GM13976 (cell line): ENCODE measurements at regions not wholly inside any gene's neighbourhood (a gene's known extent, or its start where the extent isn't known, plus 50 kb on each side); places are given as distances from the start of the nearest gene placed in this dataset.
"Not testable (repeated sequence)": the region's sequence is repeated elsewhere in the genome, so short reads cannot be mapped to it uniquely, and the experiment has no call there.

Experiments used
- DNase-seq: peaks from one replicate; pipeline ENCODE4 v3.0.0; 2012; ENCODE audit warnings: low spot score
- CTCF ChIP-seq: IDR thresholded peaks from 2 replicates; pipeline ENCODE4 v1.5.1; 2012; ENCODE audit warnings: borderline replicate concordance, mild to moderate bottlenecking; ENCODE audit not compliant: insufficient read depth; ENCODE audit errors: extremely low read depth, missing control alignments, control extremely low read depth
- in situ Hi-C: fragments of 300-500 bp; cut with MboI; formaldehyde crosslinking; loops from one replicate; pipeline ENCODE4 v1.12.0; 2022; ENCODE audit warnings: low sequenced_read_pairs, mixed read lengths, inconsistent platforms; ENCODE audit not compliant: unreplicated experiment

DNA sequence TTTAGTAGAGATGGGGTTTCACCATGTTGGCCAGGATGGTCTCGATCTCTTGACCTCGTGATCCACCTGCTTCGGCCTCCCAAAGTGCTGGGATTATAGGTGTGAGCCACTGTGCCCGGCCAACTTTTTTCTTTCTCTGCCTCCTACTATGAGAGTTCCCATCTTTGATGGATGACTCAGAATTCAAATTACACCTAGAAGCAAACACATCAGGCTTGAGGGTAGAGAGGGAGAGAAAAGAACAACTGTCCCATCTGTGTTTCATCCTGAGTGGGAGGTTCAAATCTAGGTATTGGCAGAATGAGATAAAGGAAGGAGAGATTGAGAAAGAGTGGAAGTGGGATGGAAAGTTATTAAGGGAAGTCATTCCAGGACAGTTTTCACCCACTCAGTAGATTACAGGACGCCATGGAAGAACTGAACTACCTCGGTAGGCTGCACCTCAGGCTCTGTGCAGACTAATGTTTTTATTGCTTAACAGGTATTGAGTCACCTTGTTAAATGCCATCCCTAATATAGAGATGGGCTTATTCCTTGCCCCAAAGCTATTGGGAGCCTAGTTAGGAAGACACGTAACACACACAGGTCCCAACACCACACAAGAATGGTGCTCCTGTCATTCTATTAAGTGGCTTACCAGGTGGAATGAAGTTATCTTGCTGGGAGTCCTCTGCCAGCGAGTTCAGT is 275.7 kb downstream of the SOX4 start:
- TF ChIP-seq CTCF = no peak
- in situ Hi-C loops = no loop called here
- no peak for DNase-seq

GRCh38 chr6:21870076-21870730 is 276.7 kb downstream of the SOX4 start:
- no peak for DNase-seq
- in situ Hi-C loops = no loop called here
- no peak for TF ChIP-seq CTCF

GRCh38 chr6:21871831-21872230 is 278.3 kb downstream of the SOX4 start:
- TF ChIP-seq CTCF = no peak
- no peak for DNase-seq
- in situ Hi-C loops = no loop called here

GRCh38 chr6:21872749-21873148 is 279.2 kb downstream of the SOX4 start:
- in situ Hi-C loops = no loop called here
- no peak for TF ChIP-seq CTCF
- DNase-seq = no peak

DNA sequence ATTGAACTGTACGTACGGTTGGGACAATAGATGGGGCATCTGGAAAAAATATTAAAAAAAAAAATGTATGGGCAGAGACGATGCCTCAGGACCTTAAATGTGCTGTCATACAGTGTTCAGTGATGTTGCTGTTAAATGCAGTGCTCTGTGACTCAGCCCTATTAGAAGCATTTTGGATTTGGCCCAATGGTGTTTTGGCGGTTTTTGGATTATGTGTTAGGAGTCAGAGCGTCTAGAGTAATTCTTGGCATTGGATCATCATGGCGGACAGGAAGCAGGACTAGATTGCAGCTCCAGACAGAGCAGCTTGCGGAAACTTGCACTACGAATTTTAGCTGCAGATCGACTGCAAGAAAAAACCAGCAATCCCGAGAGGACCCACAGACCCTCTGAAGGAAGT is 280.0 kb downstream of the SOX4 start:
- TF ChIP-seq CTCF = no peak
- no peak for DNase-seq
- in situ Hi-C loops = no loop called here

DNA sequence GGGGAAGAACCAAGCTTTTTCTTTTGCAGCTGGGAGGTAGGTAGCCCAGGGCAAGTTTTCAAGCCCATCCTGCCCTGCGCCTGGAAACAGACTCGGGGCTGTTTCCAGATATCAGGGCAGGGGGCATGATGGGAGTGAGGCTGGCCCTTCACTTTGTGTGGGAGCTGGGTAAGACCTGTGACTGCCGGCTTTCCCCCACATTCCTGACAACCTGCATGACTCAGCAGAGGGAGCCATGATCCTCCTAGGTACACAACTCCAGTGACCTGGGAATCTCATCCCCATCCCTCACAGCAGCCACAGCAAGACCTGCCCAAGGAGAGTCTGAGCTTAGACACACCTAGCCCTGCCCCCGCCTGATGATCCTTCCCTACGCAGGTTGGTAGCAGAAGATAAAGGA is 280.8 kb downstream of the SOX4 start:
- no peak for TF ChIP-seq CTCF
- in situ Hi-C loops = no loop called here
- no peak for DNase-seq

- DNase-seq, in situ Hi-C loops: not testable (repeated sequence)
Measured at GRCh38 chr6:21877037-21877436, 283.5 kb downstream of the SOX4 start.

GRCh38 chr6:21880249-21880648 is 286.7 kb downstream of the SOX4 start:
- DNase-seq, in situ Hi-C loops: not testable (repeated sequence)
